ENCODE measurements at regions not wholly inside any gene's neighbourhood (a gene's known extent, or its start where the extent isn't known, plus 50 kb on each side); places are given as distances from the start of the nearest gene placed in this dataset.
A peak's percentile ranks its signal among the peaks of the same experiment; 100 is the strongest.
"Not testable (repeated sequence)": the region's sequence is repeated elsewhere in the genome, so short reads cannot be mapped to it uniquely, and the experiment has no call there.

DNA sequence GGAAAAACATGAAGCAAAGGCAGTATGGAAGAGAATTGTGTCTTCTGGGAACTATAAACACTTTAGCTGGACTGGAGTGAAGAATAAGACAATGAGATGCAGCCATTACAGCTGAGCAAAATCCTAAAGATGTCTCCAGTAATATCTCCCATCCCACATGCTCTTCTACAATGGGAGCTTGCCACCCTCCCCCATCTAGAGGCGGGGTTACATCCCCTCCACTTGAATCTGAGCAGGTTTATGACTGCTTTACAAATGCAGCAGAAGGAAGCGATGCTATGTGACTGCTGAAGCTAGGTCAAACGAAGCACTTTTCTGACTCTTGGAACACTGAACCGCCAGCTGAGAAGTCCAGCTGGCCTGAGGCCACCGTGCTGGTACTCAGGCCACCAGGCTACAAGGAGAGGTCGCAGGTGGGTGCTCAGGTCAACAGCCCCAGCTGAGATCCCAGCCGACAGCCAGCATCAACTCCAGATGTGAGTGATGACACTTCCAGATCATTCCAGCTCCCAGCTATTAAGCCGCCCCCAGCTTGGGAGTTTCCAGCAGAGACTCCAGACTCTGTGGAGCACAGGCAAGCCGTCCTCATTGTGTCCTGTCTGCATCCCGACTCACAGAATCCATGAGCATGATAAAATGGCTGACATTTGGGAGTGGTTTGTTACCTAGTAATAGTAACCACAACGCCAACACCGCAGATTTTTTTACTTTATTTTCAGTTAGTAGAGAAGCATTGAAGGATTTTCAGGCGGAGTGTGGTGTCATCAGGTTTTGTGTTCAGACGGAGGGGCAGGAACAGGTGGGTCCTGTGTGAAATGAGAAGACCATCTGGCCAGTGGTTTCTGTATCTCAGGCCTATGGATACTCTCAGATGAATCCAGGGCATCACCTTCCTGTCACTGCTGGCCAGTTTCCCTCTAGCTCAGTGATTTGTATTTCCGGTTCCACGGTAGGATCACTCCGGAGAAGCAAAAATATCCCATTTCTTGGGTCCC lies 89.3 kb downstream of the NPY start:
- Mint-ChIP-seq H3K4me3 (no peak overlapping the region), H3K27ac (no peak overlapping the region), H3K4me1 (no peaks in the 10 kb centered on the region), H3K9me3 (no peaks in the 10 kb centered on the region), H3K36me3 (no peaks in the 10 kb centered on the region), H3K27me3 (peaks cover 0 to 8% (median 2%) of the 10 kb centered on the region in 5 donors)
- no peak for DNase-seq
- POLR2A ChIA-PET = no interaction called here
- ATAC-seq = no peak

DNA sequence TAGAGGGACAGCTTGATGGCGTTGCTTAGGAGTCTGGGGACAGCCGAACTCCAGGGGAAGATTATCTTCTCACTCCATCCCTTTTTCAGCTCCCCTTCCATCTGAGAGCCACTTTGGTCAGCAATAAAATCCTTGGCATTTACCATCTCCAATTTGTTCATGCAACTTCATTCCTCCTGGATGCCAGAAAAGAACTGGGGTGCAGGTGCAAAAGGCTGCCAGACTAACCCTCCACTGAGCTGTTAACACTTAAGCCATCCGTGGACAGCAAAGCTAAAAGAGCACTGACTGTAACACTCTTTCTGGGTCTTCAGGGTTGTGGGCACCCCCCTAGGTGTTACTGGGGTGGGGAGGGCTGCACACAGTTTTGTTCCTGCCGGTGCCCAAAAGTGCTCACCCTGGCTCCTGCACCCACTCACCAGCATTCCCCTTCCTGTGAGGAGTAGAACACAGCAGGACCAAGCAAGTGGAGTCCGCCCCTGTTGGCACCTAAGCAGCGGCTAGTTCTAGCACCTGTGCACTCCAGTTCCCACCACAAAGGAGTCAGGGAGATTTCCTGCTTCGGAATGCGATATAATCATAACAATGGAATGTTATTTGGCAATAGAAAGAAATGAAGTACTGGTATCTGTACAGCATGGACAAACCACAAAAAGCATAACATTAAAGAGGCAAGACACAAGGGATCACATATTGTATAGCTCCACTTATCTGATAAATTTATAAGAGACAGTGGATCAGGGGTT lies 95.1 kb downstream of the NPY start:
- POLR2A ChIA-PET = no interaction called here

DNA sequence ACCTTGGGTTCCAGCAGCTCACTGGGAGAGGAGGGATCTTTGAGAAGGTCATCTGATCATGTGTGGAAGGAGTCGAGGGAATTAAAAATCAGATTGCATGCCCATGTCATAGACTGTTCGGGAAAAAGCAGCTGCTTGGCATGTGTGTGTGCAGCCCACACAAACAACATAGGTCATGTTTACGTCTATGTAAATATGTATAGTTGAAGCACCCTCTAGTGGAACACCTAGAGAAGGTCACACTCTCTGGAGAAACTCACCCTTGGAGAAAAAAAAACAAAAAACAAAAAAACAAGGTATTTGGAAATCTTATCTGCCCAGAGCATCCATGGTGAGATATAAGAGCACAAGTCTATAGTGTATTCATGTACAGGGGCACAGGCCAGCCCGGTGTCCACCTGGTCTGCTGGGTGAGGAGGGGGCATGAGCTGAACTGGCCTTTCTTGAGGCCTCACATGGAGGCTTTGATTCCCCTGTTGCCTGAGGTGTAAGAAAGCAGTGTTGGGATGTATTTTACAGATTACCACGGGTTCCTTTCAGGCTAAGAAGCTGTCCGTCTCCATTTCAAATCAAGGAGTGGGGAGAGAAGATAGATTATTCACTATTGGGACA lies 98.0 kb downstream of the NPY start:
- Mint-ChIP-seq H3K9me3 (peaks cover 0 to 8% (median 0%) of the 10 kb centered on the region in 9 donors), H3K27ac (no peak overlapping the region), H3K4me1 (no peaks in the 10 kb centered on the region), H3K4me3 (no peak overlapping the region), H3K27me3 (peaks cover 0 to 4% (median 2%) of the 10 kb centered on the region in 5 donors), H3K36me3 (no peaks in the 10 kb centered on the region)
- POLR2A ChIA-PET = no interaction called here
- no peak for ATAC-seq
- no peak for DNase-seq

More for the DNA sequence above, 95.1 kb downstream of the NPY start:
- H3K4me3 Mint-ChIP-seq = no peak overlapping the region
- H3K9me3 Mint-ChIP-seq = peaks cover 0 to 8% (median 0%) of the 10 kb centered on the region in 9 donors
- DNase-seq (no peak), ATAC-seq (no peak)
- peaks cover 0 to 5% (median 2%) of the 10 kb centered on the region in 5 donors for H3K27me3 Mint-ChIP-seq
- no peaks in the 10 kb centered on the region for H3K4me1 Mint-ChIP-seq
- H3K27ac Mint-ChIP-seq = no peak overlapping the region
- no peaks in the 10 kb centered on the region for H3K36me3 Mint-ChIP-seq

DNA sequence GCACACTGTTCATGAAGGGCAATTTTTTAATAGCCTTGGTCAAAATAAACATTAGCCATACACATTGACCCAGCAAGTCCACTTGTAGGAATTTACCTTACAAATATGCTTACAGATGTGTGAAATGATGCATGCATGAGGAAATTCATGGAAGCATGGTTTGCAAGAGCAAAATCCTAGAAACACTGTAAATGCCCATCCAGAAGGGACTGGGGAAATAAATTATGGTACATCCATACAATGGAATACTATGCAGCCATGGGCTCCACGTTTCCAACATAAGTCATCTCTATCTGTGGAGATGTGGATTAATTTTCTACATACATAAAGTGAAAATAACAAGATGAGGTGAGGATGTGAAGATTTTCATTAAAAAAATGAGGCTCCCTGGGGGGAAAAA lies 99.1 kb downstream of the NPY start:
- DNase-seq = no peak
- no peak for ATAC-seq
- no peaks in the 10 kb centered on the region for H3K4me1 Mint-ChIP-seq
- H3K36me3 Mint-ChIP-seq = no peaks in the 10 kb centered on the region
- POLR2A ChIA-PET = no interaction called here
- H3K4me3 Mint-ChIP-seq = no peak overlapping the region
- peaks cover 0 to 7% (median 2%) of the 10 kb centered on the region in 5 donors for H3K27me3 Mint-ChIP-seq
- no peak overlapping the region for H3K27ac Mint-ChIP-seq
- peaks cover 0 to 8% (median 0%) of the 10 kb centered on the region in 9 donors for H3K9me3 Mint-ChIP-seq

DNA sequence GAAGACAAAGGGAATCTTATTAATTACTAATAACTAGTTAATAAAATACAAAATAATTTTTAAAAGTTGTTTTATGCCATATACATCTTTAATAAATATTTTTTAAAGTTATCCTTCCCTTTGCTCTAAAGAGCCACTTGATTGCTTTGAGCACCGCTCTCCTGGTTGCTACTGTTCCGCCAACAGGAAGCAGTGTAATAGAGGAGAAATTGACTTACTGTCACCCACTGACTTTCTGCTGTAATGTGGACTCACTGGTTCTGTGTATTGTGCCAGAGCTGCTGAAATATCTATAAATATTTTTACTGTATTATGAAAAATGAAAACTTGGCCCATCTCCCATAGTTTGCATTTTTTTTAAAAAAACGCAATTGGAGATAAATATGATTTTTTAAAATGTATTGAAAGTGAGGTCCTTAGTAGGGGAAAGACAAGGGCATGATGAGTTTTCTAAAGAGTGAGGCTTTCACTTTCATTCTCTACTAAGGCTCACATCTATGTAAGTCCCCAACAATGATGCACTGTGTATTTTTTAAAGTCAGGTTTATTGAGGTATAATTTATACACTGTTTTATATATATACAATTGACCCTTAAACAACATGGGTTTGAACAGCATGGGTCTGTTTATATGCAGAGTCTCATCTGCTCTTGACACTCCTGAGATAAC lies 100.5 kb downstream of the NPY start:
- Mint-ChIP-seq H3K4me3 (no peak overlapping the region), H3K9me3 (peaks cover 0 to 8% (median 0%) of the 10 kb centered on the region in 9 donors), H3K27ac (no peak overlapping the region), H3K36me3 (no peaks in the 10 kb centered on the region), H3K27me3 (peaks cover 0 to 7% (median 2%) of the 10 kb centered on the region in 5 donors), H3K4me1 (no peaks in the 10 kb centered on the region)
- POLR2A ChIA-PET = no interaction called here
- no peak for ATAC-seq
- no peak for DNase-seq

DNA sequence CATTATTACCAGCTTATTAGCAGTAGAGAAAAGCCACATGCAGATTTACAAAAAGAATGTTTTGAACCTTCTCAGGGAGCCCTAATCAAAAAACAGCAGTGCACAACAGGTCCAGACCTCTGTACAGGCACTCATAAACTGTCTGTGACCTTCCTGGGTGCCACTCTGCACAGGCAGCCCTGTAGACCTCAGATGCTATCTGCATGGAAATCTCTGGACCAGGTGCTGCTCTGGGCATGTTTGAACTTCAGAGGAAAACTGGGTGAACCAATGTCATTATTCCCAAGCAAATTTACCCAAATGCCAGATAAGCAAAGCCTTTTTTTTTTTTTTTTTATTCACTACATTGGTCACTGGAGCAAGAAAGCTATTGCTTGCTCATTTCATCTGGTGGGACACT lies 104.2 kb downstream of the NPY start:
- no peak overlapping the region for H3K27ac Mint-ChIP-seq
- no peaks in the 10 kb centered on the region for H3K4me1 Mint-ChIP-seq
- H3K9me3 Mint-ChIP-seq = peaks cover 0 to under 1% (median 0%) of the 10 kb centered on the region in 9 donors
- POLR2A ChIA-PET = no interaction called here
- peaks cover 3 to 7% (median 5%) of the 10 kb centered on the region in 5 donors for H3K27me3 Mint-ChIP-seq
- no peak overlapping the region for H3K4me3 Mint-ChIP-seq
- DNase-seq (no peak), ATAC-seq (no peak)
- H3K36me3 Mint-ChIP-seq = no peaks in the 10 kb centered on the region

DNA sequence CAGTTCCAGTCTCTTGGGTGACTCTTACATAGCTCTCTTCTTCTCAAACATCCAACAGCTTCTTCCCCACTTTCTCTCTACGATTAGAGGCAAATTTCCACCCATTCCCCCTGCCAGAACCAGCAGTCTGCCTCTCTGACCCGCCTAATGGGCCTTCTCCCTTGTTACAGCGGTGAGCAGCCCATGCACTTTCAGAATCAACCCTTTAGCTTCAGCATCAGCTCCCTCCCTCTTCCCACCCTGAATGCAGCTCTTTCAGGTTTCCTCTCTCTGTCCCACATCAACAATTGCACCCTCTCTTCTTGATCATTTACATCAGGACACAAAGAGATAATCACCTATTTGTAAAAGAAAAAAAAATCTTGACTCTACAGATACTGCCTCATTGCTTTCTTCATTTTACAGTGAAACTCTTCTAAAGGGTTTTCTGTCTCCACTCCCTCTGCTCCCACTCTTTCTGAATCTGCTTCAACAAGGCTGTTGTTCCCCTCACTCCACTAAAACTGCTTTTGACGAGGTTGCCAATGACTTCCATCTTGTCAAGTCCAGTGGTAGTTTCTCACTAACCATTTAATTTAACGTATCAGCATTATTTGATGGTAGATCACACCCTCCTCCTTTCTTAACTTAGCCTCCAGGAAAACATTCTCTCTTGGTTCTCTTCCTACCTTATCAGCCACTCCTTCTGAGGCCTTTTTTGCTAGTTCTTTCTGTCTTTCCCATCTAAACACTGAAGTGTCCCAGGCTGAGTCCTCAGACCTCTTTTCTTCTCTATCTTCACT lies 106.6 kb downstream of the NPY start:
- Mint-ChIP-seq H3K27ac (no peak overlapping the region), H3K4me3 (no peak overlapping the region), H3K27me3 (peaks cover 4 to 7% (median 6%) of the 10 kb centered on the region in 5 donors), H3K9me3 (no peaks in the 10 kb centered on the region), H3K36me3 (no peaks in the 10 kb centered on the region), H3K4me1 (no peaks in the 10 kb centered on the region)
- DNase-seq (no peak), ATAC-seq (no peak)
- POLR2A ChIA-PET = no interaction called here

DNA sequence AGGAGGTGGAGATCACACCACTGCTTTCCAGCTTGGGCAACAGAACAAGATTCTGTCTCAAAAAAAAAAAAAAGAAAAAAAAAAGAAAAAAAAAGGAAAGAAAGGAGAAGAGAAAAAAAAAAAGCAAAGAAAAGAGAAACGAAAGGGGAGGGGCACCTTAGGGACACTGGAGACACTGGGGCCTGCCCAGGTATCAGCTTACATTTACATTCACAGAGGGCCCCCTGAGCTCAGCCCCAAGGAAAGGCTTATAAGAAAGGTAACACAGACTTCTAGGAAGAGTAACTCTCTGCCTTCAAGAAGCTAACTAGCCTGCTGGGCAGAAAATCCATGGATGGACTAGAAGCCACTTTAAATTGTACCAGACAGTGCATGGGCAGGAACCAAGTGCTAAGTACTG lies 108.8 kb downstream of the NPY start:
- Mint-ChIP-seq H3K9me3 (no peaks in the 10 kb centered on the region), H3K36me3 (no peaks in the 10 kb centered on the region), H3K27ac (no peak overlapping the region), H3K4me1 (no peaks in the 10 kb centered on the region), H3K27me3 (peaks cover 3 to 8% (median 4%) of the 10 kb centered on the region in 5 donors), H3K4me3 (no peak overlapping the region)
- no peak for ATAC-seq
- POLR2A ChIA-PET = no interaction called here
- no peak for DNase-seq

DNA sequence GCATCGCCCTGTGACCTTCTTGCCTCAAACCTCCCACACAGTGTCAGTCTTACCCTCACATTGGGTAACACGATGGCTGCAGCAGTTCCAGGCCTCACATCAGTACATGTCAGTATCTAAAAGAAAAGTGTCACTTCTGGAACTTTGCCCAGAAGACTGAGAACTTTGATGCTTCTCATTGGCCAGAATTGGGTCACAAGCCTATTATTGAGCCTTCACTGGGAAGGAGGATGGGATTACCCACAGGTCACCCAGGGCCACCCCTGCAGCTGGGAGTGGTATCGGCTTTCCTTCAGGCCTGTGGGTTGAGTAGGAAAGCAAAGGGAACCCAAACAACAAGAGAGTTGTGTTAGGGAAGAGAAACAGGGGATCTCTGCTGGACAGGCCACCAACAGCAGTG lies 111.5 kb downstream of the NPY start:
- POLR2A ChIA-PET = no interaction called here
- Mint-ChIP-seq H3K9me3 (no peaks in the 10 kb centered on the region), H3K4me3 (no peak overlapping the region), H3K27me3 (peaks cover 3 to 11% (median 6%) of the 10 kb centered on the region in 5 donors), H3K4me1 (no peaks in the 10 kb centered on the region), H3K36me3 (no peaks in the 10 kb centered on the region), H3K27ac (no peak overlapping the region)
- DNase-seq (no peak), ATAC-seq (no peak)

DNA sequence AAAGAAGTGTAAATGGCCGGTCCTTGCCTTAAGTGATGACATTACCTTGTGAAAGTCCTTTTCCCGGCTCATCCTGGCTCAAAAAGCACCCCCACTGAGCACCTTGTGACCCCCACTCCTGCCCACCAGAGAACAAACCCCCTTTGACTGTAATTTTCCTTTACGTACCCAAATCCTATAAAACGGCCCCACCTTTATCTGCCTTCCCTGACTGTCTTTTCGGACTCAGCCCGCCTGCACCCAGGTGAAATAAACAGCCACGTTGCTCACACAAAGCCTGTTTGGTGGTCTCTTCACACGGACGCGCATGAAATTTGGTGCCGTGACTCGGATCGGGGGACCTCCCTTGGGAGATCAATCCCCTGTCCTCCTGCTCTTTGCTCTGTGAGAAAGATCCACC lies 112.4 kb downstream of the NPY start:
- H3K4me1 Mint-ChIP-seq, ATAC-seq: not testable (repeated sequence)

DNA sequence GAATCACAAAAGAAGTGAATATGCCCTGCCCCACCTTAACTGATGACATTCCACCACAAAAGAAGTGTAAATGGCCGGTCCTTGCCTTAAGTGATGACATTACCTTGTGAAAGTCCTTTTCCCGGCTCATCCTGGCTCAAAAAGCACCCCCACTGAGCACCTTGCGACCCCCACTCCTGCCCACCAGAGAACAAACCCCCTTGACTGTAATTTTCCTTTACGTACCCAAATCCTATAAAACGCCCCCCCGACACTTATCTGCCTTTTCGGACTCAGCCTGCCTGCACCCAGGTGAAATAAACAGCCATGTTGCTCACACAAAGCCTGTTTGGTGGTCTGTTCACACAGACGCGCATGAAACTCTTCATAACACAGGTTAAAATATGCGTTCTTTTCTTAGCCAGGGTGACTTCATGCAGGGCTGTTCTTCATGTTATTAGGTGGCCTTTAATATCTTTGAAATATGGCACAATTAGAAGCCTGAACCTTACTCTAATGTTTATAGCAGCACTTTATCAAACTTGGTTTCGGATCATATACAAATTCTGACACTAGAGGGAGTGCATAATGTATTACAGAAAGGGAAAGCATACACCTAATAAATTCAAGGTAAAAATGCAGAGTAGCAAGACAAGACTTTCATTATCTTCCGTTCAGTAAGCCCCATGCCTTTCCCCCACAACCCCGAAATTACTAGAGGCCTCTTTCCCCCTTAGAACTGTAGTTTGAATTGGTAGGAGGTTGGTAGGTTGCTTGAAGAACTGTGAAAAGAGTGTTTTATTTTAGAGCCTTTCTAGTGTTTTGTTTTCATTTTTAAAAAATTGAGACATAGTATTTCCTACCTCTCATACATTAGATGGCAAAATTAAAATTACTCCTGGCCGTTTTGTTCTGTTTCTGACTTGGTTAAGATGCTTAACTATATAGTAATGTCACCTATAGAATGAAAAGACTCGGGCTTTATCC lies 117.9 kb downstream of the NPY start:
- ATAC-seq (no peak), DNase-seq (peak in 3 of 10 donors; percentile 27 to 36 (median 34))
- peaks cover 0 to 11% (median 2%) of the 10 kb centered on the region in 5 donors for H3K27me3 Mint-ChIP-seq
- POLR2A ChIA-PET = no interaction called here
- H3K4me3 Mint-ChIP-seq = no peak overlapping the region
- no peak overlapping the region for H3K27ac Mint-ChIP-seq
- H3K36me3 Mint-ChIP-seq = no peaks in the 10 kb centered on the region
- peaks cover 6 to 13% (median 10%) of the 10 kb centered on the region in 4 donors for H3K4me1 Mint-ChIP-seq
- no peaks in the 10 kb centered on the region for H3K9me3 Mint-ChIP-seq

More for the DNA sequence above, 112.4 kb downstream of the NPY start:
- H3K9me3 Mint-ChIP-seq, H3K27ac Mint-ChIP-seq, POLR2A ChIA-PET, H3K36me3 Mint-ChIP-seq, DNase-seq, H3K4me3 Mint-ChIP-seq: not testable (repeated sequence)
- H3K27me3 Mint-ChIP-seq = peaks cover 3 to 11% (median 6%) of the 10 kb centered on the region in 5 donors

Measured in naive thymus-derived CD8-positive, alpha-beta T cell (primary cell).